Heart left ventricle (tissue), 16 donors: ENCODE measurements at regions not wholly inside any gene's neighbourhood (a gene's known extent, or its start where the extent isn't known, plus 50 kb on each side); places are given as distances from the start of the nearest gene placed in this dataset.
A peak's percentile ranks its signal among the peaks of the same experiment; 100 is the strongest.

ENCODE experiments used
- ATAC-seq, 4 donors: fragments of 200-7000 bp; cut with Tn5 transposase; one replicate each; pipeline ENCODE4 v1.9.1; 2020 to 2022; ENCODE audit warnings: moderate library complexity in 4 of 4, mild to moderate bottlenecking in 3 of 4, moderate number of reproducible peaks in 1 of 4
- DNase-seq, 5 donors: peaks; one replicate each; pipeline ENCODE4 v3.0.0-alpha.2; 2020
- H3K27ac ChIP-seq, 12 donors: fragments of 200-600 bp; sonication (generic) in 4 of 12; one replicate each; pipeline versions ENCODE4 v1.5.0 to v1.8.0; 2016 to 2022; ENCODE audit warnings: mild to moderate bottlenecking in 2 of 12
- H3K27me3 ChIP-seq, 9 donors: fragments of 200-600 bp; sonication (generic) in 2 of 9; one replicate each; pipeline versions ENCODE4 v1.5.1 to v1.8.0; 2016 to 2022; ENCODE audit warnings: mild to moderate bottlenecking in 3 of 9
- H3K36me3 ChIP-seq, 9 donors: fragments of 200-600 bp; sonication (generic) in 2 of 9; one replicate each; pipeline versions ENCODE4 v1.5.0 to v1.8.0; 2018 to 2022; ENCODE audit warnings: mild to moderate bottlenecking in 2 of 9
- H3K4me1 ChIP-seq, 12 donors: fragments of 200-600 bp; sonication (generic) in 4 of 12; one replicate each; pipeline versions ENCODE4 v1.5.0 to v1.8.0; 2016 to 2022; ENCODE audit warnings: mild to moderate bottlenecking in 3 of 12
- H3K4me3 ChIP-seq, 12 donors: fragments of 200-600 bp; sonication (generic) in 4 of 12; one replicate each; pipeline versions ENCODE4 v1.5.0 to v1.8.0; 2017 to 2022; ENCODE audit warnings: mild to moderate bottlenecking in 9 of 12, moderate library complexity in 4 of 12
- H3K9me3 ChIP-seq, 12 donors: fragments of 200-600 bp; sonication (generic) in 4 of 12; one replicate each; pipeline versions ENCODE4 v1.5.0 to v1.8.0; 2016 to 2022; ENCODE audit warnings: mild to moderate bottlenecking in 1 of 12
- CTCF ChIP-seq, 12 donors: fragments of 200-600 bp; sonication (generic) in 4 of 12; IDR thresholded peaks; one replicate each; pipeline versions ENCODE4 v1.5.0 to v1.8.0; 2018 to 2022; ENCODE audit warnings: antibody characterized with exemption in 12 of 12, mild to moderate bottlenecking in 5 of 12
- POLR2A ChIP-seq, 2 donors: fragments of 450-650 bp; IDR thresholded peaks; one replicate each; pipeline ENCODE4 v1.6.1; 2017; ENCODE audit warnings: antibody characterized with exemption in 2 of 2, mild to moderate bottlenecking in 2 of 2, moderate library complexity in 2 of 2
- WGBS, 4 donors: extraction: QIAGEN DNeasy Blood & Tissue Kit in 2 of 4; methylation state at CpG; one replicate each; pipeline versions ENCODE4 v1.1.5 to v1.1.7; 2013 to 2018; 5-methylcytosine and 5-hydroxymethylcytosine counted together
- intact Hi-C, 10 donors: fragments of 100-400 bp; cut with DNase I; formaldehyde crosslinking; loops; one replicate each; pipeline versions ENCODE4 v1.11.1 to v1.14.2; 2022
- donor health status: ischemic (EF 13 %, LVEDD 7.1; RV severe dilation, severe dysfunction).
- donor health status: healthy with polysubstance abuse.
- donor health status: DM: no; HTN: yes; CAD: no.
- donor health status: DM: no; HTN: no; CAD: no.
- donor health status: ischemic (EF 25% LVEDD 6.9; RV normal size, moderate dysfunction).
- donor health status: ischemic (EF 25% LVEDD 5.7; RV mildly dilated, moderate dysfunction).
- donor health status: healthy.
- donor health status: DM: yes; HTN: yes; CAD: no.
- donor health status: ischemic (EF 35%, LVEDD 5.7; RV mildly dilated, moderate dysfunction).
- donor health status: nonischemic (EF 11% LVEDD 7.7; RV severe dilation, severe dysfunction).
- donor health status: DM: yes; HTN: yes; CAD: no.
- donor health status: PGD.
- donor health status: ischemic (EF 29% LVEDD 5.4; RV normal size, mild dysfunction).
- donor health status: nonischemic (EF 23%, LVEDD 6.1; RV moderate dilation, normal function).

DNA sequence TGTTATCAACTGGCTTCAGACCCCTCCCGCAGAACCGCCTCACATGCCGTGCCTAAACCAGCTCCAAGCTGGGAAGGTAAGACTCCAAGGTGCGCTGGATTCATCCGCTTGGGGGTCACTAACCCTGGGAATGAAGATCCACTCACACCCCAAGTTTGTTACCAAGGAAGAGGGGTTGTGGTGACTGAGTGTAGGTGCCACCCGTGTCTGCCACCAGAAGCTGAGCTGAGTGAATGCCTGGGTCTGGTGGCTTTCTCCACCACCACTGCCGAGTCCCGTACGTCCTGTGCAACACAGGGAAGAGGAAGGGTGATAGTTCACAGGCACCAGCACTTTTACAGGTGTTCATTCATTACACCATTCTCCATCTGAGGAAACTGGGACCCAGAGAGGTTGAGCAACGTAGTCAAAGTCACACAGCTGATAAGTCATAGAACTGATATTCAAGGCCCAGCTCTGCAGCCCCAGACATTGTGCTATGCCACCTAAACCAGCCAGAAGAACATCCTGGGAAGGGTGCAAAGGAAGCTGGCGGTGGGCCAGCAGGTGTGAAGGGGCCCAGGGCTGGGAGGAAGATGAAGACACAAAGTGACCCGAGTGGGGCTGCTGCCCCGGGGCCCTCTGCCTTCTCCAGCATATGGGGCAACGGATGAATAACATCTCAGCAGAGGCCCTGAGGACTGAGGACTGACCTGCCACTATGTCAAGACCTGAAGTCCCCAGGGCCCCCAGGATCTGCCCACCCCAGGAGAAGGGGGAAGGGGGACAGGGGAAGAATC, 70.9 kb upstream of the PPP1R26 start:
- peak in 1 of 5 donors; percentile 37 for DNase-seq

GRCh38 chr9:135409286-135410200, 70.0 kb upstream of the PPP1R26 start:
- DNase-seq = peak in 1 of 5 donors; percentile 46
- no peak for ATAC-seq
- 70 to 79% (median 75%) methylated on average over 16 to 30 of the region's 30 CpGs for WGBS, 4 donors
- H3K4me3 ChIP-seq = no peak overlapping the region
- peaks cover 0 to 6% (median 0%) of the 10 kb centered on the region in 12 donors for H3K4me1 ChIP-seq
- peaks cover 0 to 9% (median 0%) of the 10 kb centered on the region in 12 donors for H3K9me3 ChIP-seq
- H3K36me3 ChIP-seq = no peaks in the 10 kb centered on the region
- H3K27me3 ChIP-seq = peaks cover 0 to 64% (median 11%) of the 10 kb centered on the region in 9 donors
- TF ChIP-seq POLR2A (IDR thresholded peaks at IDR 0.05) = no peak
- TF ChIP-seq CTCF (IDR thresholded peaks at IDR 0.05) = no peak
- intact Hi-C loops = loop anchor here (5.0 to 10.0 kb wide), 8 partner anchors 67 to 955 kb away; no protein-coding TSS in a partner anchor
- H3K27ac ChIP-seq = no peak overlapping the region

More for the DNA sequence above, 70.9 kb upstream of the PPP1R26 start:
- Histone ChIP-seq H3K27me3 (peaks cover 0 to 69% (median 11%) of the 10 kb centered on the region in 9 donors), H3K36me3 (no peaks in the 10 kb centered on the region), H3K4me3 (no peak overlapping the region), H3K27ac (no peak overlapping the region), H3K4me1 (peaks cover 0 to 6% (median 0%) of the 10 kb centered on the region in 12 donors), H3K9me3 (peaks cover 0 to 9% (median 0%) of the 10 kb centered on the region in 12 donors)
- ATAC-seq = no peak
- TF ChIP-seq POLR2A (IDR thresholded peaks at IDR 0.05) (no peak), CTCF (IDR thresholded peaks at IDR 0.05) (no peak)
- intact Hi-C loops = loop anchor here in 2 of 10 donors (5.0 kb wide), 2 partner anchors 131 to 186 kb away; no protein-coding TSS in a partner anchor
- WGBS, 4 donors = 79 to 84% (median 80%) methylated on average over 14 of the region's 14 CpGs

GRCh38 chr9:135410421-135410820, 69.2 kb upstream of the PPP1R26 start:
- 80 to 86% (median 82%) methylated on average over 6 to 7 of the region's 7 CpGs for WGBS, 4 donors
- Histone ChIP-seq H3K9me3 (peaks cover 0 to 9% (median 0%) of the 10 kb centered on the region in 12 donors), H3K4me1 (peaks cover 0 to 6% (median 0%) of the 10 kb centered on the region in 12 donors), H3K4me3 (no peak overlapping the region), H3K36me3 (no peaks in the 10 kb centered on the region), H3K27ac (no peak overlapping the region), H3K27me3 (peaks cover 0 to 58% (median 11%) of the 10 kb centered on the region in 9 donors)
- peak in 1 of 5 donors; percentile 38 for DNase-seq
- no peak for ATAC-seq
- intact Hi-C loops = loop anchor here (5.0 to 10.0 kb wide), 6 partner anchors 68 to 956 kb away; no protein-coding TSS in a partner anchor
- TF ChIP-seq CTCF (IDR thresholded peaks at IDR 0.05) (no peak), POLR2A (IDR thresholded peaks at IDR 0.05) (no peak)
